ENCODE measurements at regions not wholly inside any gene's neighbourhood (a gene's known extent, or its start where the extent isn't known, plus 50 kb on each side); places are given as distances from the start of the nearest gene placed in this dataset.
A peak's percentile ranks its signal among the peaks of the same experiment; 100 is the strongest.

DNA sequence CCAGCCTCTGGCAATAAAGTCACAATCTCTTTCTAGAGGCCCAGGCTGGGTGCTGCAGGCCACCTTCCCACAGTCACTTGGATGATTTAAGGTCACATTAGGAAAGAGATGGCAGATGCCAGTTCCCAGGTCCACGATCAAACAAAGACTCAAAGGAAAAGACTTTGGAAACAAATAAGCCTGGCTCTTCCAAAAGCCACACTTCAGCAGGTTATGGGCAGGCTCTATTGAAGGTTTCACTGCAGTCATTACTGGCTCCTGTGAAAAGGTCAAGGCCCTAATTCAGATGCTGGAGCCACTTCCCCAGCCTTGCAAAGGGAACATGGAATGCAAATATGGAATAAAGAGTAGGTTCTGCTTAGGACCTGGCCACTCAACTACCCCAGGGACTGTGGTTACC, 104.0 kb upstream of the ZNF32 start:
- no peak for DNase-seq
- intact Hi-C loops (cut with DNase I), result no loop called here

DNA sequence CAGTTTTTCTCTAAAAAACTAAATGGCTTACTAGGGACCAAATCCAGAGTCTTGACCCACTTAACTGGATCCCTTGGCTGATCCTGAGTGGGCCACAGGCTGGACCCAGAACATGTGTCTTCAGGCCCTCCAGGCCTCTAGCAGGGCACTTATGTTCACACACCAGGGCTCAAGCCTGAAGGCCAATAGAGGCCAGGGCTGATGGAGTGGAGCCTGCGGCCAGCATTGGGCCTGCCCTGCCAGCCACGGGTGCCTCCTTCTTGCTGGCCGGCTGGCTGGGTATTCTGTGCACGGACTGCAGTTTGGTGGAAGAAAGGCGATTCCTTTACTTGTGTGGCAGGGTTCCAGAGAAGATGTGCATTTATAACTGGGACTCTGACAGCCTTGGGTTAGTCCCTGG, 103.0 kb upstream of the ZNF32 start:
- no peak for DNase-seq
- intact Hi-C loops (cut with DNase I), result no loop called here

DNA sequence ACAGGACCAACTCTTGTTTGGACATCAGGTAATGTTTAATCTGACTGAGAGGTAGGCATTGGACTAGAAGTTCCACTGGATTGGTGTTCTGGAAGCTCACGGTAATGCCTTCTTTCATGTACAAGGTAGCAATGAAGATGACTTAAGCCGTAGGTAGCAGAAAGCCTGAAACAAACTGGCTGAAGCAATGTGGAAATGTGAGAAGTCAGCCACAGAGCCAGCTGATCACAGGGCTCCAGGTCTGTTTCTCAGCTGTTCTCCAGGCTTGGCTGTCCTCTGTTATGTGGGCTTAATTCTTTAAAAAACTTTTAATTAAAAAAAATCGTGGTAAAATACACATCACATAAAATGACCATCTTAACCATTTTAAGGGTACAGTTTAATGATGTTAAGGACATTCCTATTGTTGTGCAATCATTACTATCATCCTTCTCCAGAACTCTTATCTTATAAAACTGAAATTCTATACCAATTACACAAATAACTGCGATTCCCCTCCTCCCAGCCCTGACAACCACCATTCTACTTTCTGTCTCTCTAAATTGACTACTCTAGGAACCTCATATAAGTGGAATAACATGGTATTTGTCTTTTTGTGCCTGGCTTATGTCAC, 101.4 kb upstream of the ZNF32 start:
- no peak for DNase-seq
- intact Hi-C loops (cut with DNase I), result no loop called here

DNA sequence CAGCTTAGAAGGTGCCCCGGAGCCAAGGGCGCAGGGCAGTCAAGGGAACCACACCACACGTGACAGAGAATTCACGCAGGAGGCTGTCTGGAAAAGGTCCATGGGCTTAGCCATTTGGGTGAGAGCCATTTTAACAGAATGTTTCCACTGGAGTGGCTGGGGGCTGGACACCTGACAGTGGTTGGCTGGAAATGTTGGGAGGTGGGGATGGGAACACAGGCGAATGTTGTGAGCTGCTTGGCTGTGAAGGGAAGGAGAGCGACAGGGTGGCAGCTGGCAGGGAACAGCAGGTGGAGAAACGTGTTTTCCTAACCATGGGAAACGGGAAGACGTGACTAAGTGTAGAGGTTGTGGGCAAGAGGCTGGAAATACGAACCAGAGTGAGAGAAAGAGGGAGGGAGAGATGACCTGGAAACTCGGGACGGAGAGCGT, 100.5 kb upstream of the ZNF32 start:
- intact Hi-C loops (cut with DNase I), result no loop called here
- DNase-seq, result no peak

DNA sequence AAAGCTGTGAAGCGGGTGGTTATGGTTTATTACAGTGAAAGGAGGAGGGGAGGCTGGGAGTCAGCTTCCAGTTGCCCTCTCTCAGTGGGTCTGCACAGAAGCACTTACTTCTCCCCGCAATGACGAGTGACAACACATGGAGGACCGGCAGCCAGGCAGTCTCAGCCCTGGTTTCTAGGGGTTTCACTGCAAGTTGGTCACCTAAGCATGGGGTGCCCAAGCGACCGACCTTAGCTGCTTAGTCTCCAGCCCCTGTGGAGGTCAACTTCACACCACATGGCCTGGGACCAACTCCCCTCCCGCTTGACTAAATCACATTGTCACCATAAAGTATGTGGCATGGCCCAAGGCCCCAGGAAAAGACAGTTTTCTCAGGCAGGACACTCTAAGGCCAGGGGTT, 99.9 kb upstream of the ZNF32 start:
- DNase-seq, result no peak
- intact Hi-C loops (cut with DNase I), result no loop called here

DNA sequence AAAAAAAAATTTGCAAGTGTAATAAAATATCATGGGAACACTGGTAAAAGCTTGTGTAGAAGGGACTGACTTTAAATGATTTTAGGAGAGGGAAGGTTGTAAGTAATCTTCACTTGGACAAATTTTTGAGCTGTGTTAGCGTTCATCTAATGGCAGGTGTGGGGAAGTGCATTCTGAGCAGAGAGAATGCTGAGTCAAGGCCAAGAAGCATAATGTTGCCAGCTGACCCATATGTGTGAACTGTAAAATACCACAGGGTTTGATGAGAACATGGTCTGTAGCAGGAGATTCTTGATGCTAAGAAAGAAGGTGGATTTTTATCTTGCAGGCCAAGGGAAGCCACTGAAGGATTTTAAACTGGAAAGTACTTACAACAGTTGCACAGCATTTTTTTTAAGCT, 98.2 kb upstream of the ZNF32 start:
- no peak for DNase-seq
- intact Hi-C loops (cut with DNase I), result no loop called here

DNA sequence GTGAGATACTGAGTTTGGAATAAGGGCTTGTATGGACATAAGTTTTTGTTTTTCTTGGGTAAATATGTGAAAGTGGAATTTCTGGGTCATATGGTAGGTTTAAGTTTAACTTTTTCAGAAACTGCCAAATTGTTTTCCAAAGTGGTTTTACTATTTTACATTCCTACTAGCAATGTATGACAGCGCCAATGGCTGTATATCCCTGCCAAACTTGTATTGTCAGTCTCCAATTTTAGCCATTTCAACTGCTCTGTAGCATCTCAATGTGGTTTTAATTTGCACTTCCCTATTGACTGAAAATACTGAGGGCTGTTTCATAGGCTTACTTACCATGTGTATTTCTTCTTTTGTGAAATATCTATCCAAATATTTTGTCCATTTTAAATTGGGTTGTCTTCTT, 90.5 kb upstream of the ZNF32 start:
- no peak for DNase-seq
- intact Hi-C loops (cut with DNase I), result no loop called here

DNA sequence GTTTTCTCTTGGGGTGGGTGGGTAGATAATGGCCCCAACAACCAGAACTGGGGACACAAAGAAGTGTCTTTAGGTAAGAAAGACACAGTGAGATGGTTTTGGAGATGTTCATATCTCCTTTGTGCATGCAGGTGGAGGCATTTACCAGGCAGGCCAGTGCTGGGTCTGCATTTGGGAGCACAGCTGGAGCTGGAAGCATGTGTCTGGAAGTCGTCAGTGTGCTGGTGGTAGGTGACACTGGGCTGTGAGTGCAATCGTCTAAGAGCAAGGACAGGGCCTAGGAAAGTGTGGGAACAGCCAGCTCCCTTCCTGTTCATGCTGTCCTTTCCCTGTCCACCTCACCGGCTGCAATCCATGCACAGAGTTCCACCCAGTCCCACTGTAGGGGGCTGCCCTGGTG, 88.3 kb upstream of the ZNF32 start:
- intact Hi-C loops (cut with DNase I), result no loop called here
- DNase-seq, result no peak

DNA sequence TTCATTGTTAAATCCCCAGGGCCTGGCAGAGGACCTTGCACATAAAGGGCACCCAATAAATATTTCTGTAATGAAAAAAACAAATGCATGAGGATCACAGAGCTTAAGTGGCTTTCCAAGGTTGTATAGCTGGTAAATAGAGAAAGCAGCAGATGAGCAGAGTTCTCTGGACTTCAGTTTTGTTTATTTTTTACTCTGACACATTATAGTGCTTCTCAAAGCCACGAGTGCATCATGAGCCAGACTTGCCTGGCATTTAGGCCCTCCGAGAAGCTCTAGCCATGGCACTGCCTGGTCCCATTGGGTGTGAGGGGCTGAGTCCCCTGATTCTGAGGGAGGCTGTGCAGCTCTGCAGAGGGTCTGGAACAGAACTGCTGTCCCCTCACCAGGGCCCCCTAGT, 87.2 kb upstream of the ZNF32 start:
- intact Hi-C loops (cut with DNase I), result no loop called here
- no peak for DNase-seq

DNA sequence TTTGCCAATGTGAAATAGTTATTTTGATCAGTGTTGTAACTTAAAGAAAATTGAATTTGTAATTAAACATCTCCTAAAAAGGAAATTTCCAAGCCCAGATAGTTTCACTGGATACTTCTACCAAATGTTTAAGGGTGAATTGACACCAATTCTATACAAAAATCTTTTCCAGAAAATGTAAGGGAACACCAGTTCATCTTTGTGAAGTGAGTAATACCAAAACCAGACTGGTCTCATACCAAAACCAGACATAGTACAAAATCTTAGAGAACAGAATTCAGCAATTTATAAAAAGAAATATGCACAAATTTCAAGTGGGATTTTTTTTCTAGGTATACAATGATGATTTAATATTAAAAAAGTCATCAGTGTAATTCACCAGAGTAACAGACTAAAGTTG, 86.0 kb upstream of the ZNF32 start:
- DNase-seq, result no peak
- intact Hi-C loops (cut with DNase I), result no loop called here

DNA sequence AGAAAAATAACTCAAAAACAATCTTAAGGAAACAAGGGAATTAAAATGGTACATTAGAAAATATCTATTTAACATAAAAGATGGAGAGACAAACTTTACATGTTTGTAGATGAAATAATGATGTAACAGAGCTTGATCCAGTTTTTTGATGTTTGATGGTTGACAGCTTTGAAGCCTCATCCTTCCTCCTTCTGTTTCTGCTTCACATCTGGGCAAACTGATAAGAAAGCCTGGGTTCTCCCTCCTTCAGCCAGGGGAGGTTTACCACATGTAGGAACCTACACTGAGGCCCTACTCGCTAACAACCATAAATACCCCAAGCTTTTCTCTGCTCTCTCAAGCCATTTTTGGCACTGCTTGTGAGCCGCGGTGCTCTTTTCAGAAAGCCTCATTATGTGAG, 82.8 kb upstream of the ZNF32 start:
- DNase-seq, result no peak
- intact Hi-C loops (cut with DNase I), result no loop called here

DNA sequence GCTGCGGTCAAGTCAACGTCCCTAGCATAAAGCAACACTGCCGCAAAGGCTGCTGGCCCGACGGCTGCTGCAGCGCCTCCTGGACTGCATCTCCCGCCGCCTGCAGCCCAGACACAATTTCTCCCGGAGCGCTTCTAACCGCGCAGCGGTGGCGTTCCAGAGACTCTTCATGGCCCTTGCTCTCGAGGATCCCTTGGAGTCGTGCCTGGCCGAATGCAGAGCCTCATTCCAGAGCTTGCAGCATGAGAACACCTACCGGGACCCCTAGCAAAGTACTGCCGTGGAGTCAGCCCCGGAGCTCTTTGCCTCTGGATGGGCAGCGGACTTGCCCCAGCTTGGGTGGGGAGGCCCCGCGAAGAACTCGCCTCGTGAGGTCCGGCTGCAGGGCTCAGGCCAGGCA, 79.7 kb upstream of the ZNF32 start:
- intact Hi-C loops (cut with DNase I), result no loop called here

DNA sequence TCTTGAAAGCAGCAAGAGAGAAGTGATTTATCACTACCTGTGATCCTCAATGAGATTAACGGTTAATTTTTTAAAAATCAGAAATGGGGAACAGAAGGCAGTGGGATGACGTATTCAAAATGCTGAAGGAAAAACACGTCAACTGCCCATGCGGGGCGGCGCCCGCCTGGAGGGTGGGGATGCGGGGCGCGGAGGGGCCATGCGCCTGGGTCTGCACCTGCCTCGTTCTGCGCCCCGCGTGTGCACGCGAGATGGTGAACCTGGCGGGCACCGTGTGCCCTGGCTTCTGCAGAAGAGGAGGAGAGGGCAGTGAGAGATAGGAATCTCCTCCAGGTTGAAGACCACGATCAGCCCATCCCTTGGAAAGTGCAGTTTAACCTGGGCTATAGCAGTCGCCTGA, 79.3 kb upstream of the ZNF32 start:
- intact Hi-C loops (cut with DNase I), result no loop called here
- DNase-seq, result no peak

More for the DNA sequence above, 79.7 kb upstream of the ZNF32 start:
- no peak for DNase-seq

DNA sequence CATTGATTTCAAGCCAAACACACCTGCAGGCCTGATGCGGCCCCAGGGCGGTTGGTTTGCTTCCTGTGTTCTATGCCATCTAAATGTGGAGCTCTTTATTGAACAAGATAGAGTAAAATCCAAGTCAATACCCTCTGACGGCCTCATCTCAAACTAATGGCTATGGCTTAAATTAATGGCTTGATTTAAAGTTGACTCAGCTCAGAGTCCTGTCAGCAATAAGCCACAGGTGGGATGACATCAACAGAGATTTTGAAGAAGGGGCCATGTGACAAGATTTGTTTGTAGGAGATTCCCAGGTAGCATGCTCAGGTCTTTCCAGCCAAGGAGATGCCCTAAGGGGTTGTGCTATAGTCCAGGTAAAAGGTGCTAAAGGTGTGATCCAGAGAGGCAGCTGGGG, 66.7 kb upstream of the ZNF32 start:
- no peak for DNase-seq
- intact Hi-C loops (cut with DNase I), result no loop called here

DNA sequence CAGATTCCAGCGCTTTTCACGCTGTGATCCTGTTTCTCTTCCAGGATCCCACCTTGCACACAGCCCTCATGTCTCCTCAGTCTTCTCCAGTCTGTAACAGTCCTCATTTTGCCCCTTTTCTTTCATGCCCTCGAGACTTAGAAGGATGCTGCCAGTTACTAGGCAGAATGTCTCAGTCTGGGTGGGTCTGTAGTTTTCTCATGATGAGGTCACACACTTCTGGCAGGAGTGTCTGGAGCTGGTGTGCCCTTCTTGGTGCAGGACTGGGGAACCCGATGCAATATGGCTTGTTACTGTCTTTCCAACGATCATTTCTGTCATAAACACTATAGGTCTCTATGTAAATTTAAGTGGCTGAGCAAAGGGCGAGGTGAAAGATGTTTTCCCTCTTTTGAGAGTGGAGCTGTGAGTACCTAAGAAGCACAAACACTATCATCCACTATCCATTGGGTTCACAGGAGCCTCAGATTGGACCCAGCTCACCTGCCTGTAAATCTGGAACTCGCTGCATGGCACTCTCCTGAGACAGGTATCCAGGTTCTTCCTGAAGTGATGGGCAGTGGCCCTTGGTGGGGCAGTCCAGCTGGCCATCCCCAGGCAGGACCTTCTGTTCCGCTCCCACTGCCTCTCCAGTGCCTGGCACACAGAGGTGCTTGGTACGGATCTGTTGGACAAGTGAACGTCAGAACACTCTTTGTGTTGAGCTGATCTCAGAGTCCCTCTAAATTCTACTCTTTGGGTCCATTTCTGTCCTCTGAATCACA, 64.3 kb upstream of the ZNF32 start:
- intact Hi-C loops (cut with DNase I), result no loop called here
- no peak for DNase-seq

DNA sequence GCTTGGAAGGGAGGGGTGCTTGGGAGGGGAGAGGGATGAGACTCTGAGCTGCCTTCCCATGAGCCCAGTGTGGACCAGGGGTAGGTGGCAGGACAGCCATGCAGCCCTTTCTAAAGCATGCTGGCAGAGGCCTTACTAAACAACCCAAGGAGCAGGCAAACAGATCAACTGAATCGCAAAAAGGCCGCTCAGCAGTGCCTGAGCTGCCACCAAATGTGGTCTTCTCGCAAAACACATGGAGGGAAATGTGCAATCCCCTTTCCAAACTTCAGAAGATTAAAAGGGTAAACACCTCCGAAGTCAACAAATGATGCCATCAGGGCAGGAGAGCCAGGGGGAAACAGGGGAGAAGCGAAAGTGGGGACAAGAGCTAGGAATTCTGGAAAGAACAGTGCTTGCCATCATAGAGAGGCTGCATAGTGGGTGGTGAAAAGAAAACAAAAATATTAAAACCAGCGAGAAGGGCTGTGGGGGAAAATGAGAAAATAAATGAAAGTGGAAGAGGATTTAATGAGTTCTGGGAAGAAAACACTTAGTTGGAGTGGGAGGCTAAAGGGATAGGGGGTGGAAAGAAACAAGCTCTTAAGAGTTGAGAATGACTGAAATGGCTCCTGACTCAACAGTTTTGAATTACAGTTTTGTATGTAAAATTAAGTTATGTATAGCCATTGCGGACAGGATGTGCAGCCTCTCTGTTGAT, 62.2 kb upstream of the ZNF32 start:
- intact Hi-C loops (cut with DNase I), result no loop called here
- peak in 1 of 42 donors; percentile 7 for DNase-seq

DNA sequence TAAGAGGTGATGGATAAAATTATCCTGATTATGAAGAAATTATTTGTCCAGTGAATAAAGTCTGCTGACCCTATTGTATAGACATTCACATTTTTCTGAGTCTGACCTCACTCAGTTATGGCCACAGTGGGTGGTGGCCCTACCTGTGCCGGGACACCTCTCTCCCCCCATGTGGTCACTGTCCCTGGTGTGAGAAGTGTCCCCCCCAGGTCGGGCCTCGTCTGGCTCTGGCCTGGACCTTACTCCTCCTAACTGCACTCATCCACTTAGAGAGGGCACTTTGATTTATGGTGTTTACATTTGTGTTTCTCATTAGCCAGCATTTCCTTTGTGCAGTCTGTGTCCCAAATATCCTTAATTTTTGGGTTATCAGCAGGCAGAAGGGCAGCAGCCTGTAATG, 59.6 kb upstream of the ZNF32 start:
- no peak for DNase-seq
- intact Hi-C loops (cut with DNase I), result no loop called here

DNA sequence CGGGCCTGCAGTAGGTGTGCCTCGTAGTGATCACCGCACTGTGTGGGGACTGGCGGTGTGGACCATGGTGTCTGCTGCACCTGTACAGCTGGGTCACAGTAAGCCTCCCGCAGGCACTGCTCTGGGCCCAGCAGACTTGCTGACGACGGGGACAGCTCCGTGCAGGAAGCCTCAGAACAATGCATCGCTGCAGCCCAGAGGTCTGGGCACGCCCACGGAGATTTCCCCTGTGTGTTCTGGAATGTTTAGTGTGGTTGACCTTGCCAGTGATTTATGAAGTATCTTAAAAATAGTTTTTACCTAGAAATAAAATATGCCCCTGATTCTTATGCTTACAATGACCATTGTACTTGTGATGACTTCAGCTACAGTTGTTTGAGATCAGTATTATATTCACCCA, 59.1 kb upstream of the ZNF32 start:
- intact Hi-C loops (cut with DNase I), result no loop called here

DNA sequence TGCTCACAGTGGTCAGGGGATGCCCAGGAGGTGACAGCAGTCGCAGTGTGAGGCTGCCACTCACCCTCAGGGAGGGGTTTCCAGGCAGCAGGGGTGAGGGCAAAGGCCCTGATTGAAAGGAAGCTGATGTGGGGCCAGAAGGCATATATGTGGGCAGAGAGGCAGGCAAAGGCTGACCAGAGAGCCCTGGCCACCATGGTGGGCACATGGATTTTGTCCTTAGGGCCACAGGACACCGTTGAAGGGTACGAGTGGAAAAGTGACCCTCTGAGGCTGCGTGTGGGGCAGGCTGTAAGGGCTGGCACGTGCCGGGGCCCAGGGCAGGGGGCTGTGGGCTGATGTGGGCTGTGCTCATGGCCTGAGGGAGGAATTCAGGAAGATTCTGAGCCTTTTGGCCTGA, 57.5 kb upstream of the ZNF32 start:
- intact Hi-C loops (cut with DNase I), result no loop called here
- no peak for DNase-seq

More for the DNA sequence above, 59.1 kb upstream of the ZNF32 start:
- DNase-seq, result no peak

DNA sequence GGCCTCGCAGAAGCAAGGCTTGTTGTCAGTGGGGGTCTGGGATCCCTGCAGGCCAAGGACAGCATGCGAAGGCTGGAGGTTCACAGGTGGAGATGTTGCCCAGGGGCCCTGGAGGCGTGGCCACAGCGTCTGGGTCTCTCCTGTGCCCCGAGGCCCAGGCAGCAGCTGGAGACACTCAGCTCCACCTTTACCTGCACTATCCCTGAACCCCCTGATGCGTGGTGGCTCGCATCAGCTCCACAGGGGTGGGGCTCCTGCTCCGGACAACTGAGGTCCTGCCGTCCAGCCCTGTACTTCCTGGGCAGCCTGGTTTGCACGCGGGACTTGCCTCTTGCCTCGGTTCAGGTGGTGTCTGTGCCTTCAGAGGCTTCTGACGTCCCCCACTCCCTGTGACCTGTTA, 54.6 kb upstream of the ZNF32 start:
- no peak for DNase-seq

DNA sequence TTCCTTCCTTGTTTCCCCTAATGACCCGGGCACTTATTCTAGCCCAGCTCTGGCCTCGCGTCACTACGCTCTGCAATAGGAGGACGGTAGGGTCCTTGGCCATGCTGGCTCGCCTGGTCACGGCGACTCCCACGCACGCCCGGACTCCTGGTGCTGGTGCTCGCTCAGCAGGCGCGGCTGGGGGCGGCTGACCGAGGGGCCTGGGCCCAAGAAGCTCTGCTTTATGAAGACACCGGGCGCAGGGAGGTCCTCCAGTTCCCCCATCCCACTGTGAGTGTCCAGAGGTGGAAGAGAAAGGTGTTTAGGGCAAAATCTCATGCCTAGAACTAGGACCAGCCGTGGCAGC, 54.2 kb upstream of the ZNF32 start:
- DNase-seq, result no peak
- intact Hi-C loops (cut with DNase I), result no loop called here

More for the DNA sequence above, 54.6 kb upstream of the ZNF32 start:
- intact Hi-C loops (cut with DNase I), result no loop called here
